Fibroblast of the aortic adventitia (primary cell): ENCODE measurements at regions not wholly inside any gene's neighbourhood (a gene's known extent, or its start where the extent isn't known, plus 50 kb on each side); places are given as distances from the start of the nearest gene placed in this dataset.
"Not testable (repeated sequence)": the region's sequence is repeated elsewhere in the genome, so short reads cannot be mapped to it uniquely, and the experiment has no call there.

Source experiments
- DNase-seq: peaks from one replicate; pipeline ENCODE4 v3.0.0-alpha.2; 2010; ENCODE audit warnings: low read depth
- H3K4me3 ChIP-seq: 2 replicates; pipeline ENCODE4 v1.5.1; 2011; ENCODE audit warnings: low read depth, mild to moderate bottlenecking, control low read depth, low read length, moderate library complexity
- TF ChIP-seq, protein P1 (sequence below): IDR thresholded peaks from 2 replicates; pipeline ENCODE4 v1.5.1; 2011; ENCODE audit warnings: mild to moderate bottlenecking, low read length, control low read depth, inconsistent platforms; ENCODE audit not compliant: insufficient read depth

DNA sequence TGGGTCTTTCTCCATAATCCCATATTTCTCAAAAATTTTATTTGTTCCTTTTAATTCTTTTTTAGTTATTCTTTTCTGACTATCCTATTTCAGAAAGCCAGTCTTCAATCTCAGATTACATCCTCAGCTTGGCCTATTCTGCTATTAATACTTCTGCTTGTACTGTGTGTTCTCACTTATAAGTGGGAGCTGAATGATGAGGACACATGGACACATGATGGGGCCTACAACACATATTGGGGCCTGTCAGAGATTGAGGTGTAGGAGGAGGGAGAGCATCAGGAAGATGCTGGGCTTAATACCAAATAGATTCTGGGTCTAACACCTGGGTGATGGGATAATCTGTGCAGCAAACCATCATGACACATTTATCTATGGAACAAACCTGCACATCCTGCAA is 82.3 kb downstream of the MAGEE1 start:
- TF ChIP-seq, protein P1, sequence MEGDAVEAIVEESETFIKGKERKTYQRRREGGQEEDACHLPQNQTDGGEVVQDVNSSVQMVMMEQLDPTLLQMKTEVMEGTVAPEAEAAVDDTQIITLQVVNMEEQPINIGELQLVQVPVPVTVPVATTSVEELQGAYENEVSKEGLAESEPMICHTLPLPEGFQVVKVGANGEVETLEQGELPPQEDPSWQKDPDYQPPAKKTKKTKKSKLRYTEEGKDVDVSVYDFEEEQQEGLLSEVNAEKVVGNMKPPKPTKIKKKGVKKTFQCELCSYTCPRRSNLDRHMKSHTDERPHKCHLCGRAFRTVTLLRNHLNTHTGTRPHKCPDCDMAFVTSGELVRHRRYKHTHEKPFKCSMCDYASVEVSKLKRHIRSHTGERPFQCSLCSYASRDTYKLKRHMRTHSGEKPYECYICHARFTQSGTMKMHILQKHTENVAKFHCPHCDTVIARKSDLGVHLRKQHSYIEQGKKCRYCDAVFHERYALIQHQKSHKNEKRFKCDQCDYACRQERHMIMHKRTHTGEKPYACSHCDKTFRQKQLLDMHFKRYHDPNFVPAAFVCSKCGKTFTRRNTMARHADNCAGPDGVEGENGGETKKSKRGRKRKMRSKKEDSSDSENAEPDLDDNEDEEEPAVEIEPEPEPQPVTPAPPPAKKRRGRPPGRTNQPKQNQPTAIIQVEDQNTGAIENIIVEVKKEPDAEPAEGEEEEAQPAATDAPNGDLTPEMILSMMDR: no peak
- no peak overlapping the region for H3K4me3 ChIP-seq
- no peak for DNase-seq

DNA sequence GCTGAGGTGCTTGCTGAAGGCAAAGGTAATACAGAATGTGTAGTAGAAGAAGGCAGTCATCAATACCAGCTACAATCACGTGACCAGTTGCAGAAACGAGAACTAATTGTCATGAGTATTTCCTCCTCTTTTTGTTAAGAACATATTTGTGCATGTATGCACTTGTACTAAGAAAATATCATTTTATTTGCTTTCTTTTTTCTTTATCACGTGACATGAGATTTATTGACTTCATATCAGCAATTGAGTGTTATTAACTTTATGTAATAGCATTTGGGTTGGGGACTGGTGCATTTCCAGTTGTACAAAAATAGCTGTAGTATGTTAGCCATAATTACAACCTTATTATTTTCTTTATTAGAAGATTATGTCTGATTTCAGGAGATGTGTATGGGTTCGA is 90.0 kb downstream of the MAGEE1 start:
- no peak overlapping the region for H3K4me3 ChIP-seq
- TF ChIP-seq, protein P1: no peak

DNA sequence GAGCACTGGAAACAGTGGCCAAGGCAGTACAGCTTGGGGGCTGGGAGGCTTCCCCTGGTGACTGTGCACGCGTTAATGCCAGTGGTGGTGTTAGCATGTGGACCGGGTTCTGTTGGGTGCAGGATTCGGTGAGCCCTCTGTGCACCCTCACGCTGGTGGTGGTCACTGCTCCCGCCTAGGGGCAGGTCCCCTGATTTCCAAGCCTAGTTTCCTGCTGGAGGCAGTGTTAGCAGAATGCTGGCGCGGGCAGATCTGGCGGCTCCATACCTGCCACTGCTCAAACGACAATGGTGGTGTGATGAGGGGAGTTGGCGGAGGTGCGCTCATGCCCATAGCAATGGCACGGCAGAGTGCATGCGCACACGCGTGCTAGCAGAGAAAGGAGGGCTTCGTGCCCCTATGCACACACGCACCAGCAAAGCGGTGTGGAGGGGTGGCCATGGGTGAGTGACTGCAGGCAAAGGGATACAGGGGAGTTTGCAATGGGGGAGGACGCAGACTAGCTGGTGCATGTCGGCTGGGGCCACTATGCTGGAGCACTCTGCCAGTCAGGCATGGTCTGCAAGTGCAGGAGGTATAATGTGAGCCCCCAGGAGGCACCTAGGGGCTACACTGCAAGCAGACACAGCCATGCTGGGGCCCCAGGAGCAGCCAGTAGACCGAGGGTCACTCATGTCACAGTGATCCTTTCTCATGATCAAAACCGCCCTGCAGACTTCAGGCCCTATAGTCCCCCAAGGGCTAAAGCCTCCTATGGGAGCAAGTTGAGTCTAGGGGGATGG is 93.0 kb downstream of the MAGEE1 start:
- TF ChIP-seq, protein P1: no peak
- H3K4me3 ChIP-seq: no peak overlapping the region
- no peak for DNase-seq

More for the DNA sequence above, 90.0 kb downstream of the MAGEE1 start:
- DNase-seq: no peak

DNA sequence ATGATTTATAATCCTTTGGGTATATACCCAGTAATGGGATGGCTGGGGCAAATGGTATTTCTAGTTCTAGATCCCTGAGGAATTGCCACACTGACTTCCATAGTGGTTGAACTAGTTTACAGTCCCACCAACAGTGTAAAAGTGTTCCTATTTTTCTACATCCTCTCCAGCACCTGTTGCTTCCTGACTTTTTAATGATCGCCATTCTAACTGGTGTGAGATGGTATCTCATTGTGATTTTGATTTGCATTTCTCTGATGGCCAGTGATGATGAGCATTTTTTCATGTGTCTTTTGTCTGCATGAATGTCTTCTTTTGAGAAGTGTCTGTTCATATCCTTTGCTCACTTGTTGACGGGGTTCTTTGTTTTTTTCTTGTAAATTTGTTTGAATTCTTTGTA is 108.2 kb downstream of the MAGEE1 start:
- not testable (repeated sequence) for H3K4me3 ChIP-seq, DNase-seq

DNA sequence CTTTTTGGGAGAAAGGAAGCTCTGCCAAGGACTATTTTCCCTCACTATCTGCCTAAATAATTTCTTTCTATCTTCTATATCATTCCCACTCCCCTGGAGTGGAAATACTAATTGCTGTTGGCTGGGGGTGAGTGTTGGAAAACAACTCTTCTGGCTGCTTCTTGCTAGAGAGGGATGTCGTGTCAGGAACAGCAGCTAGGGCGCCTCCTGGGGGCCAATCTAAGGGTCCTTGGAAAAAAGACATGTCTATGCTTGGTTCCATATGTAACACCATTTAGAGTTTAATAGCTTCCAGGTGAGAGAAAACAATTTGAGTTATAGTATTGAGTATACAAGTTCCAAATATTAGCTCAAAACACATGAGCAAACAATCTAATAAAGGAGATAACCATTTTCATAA is 111.3 kb downstream of the MAGEE1 start:
- no peak overlapping the region for H3K4me3 ChIP-seq
- no peak for DNase-seq
- TF ChIP-seq, protein P1: no peak

DNA sequence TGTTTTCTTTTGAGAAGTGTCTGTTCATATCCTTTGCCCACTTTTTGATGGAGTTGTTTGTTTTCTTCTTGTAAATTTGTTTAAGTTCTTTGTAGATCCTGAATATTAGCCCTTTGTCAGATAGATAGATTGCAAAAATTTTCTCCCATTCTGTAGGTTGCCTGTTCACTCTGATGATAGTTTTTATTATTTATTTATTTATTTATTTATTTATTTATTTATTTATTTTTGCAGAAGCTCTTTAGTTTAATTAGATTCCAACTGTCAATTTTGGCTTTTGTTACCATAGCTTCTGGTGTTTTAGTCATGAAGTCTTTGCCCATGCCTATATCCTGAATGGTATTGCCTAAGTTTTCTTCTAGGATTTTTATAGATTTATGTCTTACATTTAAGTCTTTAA is 115.9 kb downstream of the MAGEE1 start:
- not testable (repeated sequence) for H3K4me3 ChIP-seq, DNase-seq

DNA sequence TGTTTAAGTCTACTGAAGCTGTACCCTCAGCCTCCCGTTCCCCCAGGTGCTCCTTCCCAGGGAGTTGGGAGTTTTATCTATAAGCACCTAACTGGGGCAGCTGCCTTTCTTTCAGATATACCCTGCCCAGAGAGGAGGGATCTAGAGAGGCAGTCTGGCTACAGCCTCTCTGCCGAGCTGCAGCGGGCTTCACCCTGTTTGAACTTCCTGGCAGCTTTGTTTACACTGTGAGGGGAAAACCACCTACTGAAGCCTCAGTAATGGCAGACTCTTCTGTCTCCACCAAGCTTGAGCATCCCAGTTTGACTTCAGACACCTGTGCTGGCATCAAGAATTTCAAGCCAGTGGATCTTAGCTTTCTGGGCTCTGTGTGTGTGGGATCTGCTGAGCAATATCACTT is 122.5 kb downstream of the MAGEE1 start:
- no peak overlapping the region for H3K4me3 ChIP-seq
- no peak for DNase-seq
- TF ChIP-seq, protein P1: no peak

DNA sequence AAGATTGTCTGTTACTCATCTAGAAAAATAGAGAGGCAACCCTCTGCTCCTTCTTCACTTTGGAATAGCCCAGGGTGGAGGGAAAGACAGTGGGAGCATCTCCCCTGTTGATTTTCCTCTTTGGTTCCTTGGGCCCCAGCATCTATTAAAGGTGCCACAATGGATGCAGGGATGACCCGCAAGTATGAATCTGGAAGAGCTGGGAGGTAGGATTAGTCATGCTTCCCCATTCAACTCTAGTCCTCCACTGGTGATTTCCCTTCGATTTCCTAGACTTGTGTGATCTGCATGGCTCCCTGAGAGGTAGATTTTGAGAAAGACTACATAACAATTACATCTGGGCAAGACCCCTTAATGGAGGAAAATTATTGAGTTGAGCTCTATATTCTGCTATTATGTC is 127.8 kb downstream of the MAGEE1 start:
- H3K4me3 ChIP-seq: no peak overlapping the region
- DNase-seq: no peak
- TF ChIP-seq, protein P1: no peak
